ENCODE measurements at regions not wholly inside any gene's neighbourhood (a gene's known extent, or its start where the extent isn't known, plus 50 kb on each side); places are given as distances from the start of the nearest gene placed in this dataset.

DNA sequence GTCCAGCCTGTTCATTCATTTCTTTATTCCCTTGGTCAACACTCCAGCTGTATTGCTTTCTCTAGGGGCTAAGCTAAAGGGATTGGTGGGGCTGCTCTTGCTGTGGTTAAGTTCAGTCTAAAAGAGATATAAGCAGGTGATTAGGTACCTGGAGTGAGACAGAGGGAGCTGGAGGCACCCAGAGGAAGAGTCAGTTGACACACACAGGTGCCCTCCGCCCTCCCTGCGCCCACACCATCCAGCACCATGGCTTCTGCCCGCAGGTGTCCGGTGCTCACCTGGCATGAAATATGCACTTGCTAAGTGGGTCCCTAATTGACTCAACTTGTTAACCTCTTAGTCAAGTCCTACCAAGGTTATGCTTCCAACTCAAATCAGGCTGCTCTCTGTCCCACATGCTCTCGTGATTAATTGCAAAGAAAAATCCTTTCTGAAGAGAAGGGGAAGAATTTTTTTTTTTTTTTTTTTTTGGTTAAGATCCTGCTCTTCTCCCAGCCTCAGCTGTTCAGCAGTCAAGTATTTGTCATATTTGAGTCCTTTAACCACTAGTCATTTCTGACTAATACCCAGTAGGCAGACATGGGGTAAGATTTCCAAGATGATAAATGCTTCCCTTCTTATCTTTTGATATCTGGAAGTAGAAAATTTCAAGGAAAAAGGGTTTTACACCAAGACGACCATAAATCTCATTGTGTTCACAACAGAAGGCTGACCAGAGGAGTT lies 199.8 kb upstream of the WSCD1 start:
- TF ChIP-seq, protein P1, sequence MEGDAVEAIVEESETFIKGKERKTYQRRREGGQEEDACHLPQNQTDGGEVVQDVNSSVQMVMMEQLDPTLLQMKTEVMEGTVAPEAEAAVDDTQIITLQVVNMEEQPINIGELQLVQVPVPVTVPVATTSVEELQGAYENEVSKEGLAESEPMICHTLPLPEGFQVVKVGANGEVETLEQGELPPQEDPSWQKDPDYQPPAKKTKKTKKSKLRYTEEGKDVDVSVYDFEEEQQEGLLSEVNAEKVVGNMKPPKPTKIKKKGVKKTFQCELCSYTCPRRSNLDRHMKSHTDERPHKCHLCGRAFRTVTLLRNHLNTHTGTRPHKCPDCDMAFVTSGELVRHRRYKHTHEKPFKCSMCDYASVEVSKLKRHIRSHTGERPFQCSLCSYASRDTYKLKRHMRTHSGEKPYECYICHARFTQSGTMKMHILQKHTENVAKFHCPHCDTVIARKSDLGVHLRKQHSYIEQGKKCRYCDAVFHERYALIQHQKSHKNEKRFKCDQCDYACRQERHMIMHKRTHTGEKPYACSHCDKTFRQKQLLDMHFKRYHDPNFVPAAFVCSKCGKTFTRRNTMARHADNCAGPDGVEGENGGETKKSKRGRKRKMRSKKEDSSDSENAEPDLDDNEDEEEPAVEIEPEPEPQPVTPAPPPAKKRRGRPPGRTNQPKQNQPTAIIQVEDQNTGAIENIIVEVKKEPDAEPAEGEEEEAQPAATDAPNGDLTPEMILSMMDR (conservative IDR thresholded peaks at IDR 0.05 in 1 of 2, IDR thresholded peaks at IDR 0.05 in 1 of 2; ENCODE audit: extremely low read depth in 1 of 2, insufficient read depth in 1 of 2, low read depth in 1 of 2, low read length in 2 of 2): no peak
- TF ChIP-seq EZH2 (IDR thresholded peaks at IDR 0.05; ENCODE audit: borderline replicate concordance, low read length): no peak
